Endothelial cell (in vitro differentiated cells): ENCODE measurements at regions not wholly inside any gene's neighbourhood (a gene's known extent, or its start where the extent isn't known, plus 50 kb on each side); places are given as distances from the start of the nearest gene placed in this dataset.

Experiments used
- DNase-seq: peaks from one replicate; pipeline ENCODE4 v3.0.0; 2021; ENCODE audit warnings: low spot score
- H3K27ac Mint-ChIP-seq: one replicate; pipeline ENCODE4 v1.8.0; 2021; ENCODE audit warnings: mixed read lengths, inconsistent platforms; ENCODE audit not compliant: unreplicated experiment
- H3K27me3 Mint-ChIP-seq: one replicate; pipeline ENCODE4 v1.8.0; 2021; ENCODE audit warnings: mild to moderate bottlenecking, moderate library complexity, mixed read lengths, inconsistent platforms; ENCODE audit not compliant: unreplicated experiment
- H3K36me3 Mint-ChIP-seq: one replicate; pipeline ENCODE4 v1.8.0; 2021; ENCODE audit warnings: mild to moderate bottlenecking, low read depth, mixed read lengths, inconsistent platforms; ENCODE audit not compliant: unreplicated experiment
- H3K4me1 Mint-ChIP-seq: one replicate; pipeline ENCODE4 v1.8.0; 2021; ENCODE audit warnings: mild to moderate bottlenecking, mixed read lengths, inconsistent platforms; ENCODE audit not compliant: unreplicated experiment
- H3K4me3 Mint-ChIP-seq: one replicate; pipeline ENCODE4 v1.8.0; 2021; ENCODE audit warnings: mild to moderate bottlenecking, mixed read lengths, inconsistent platforms; ENCODE audit not compliant: unreplicated experiment
- H3K9me3 Mint-ChIP-seq: one replicate; pipeline ENCODE4 v1.8.0; 2021; ENCODE audit warnings: mixed read lengths, inconsistent platforms; ENCODE audit not compliant: unreplicated experiment
- CTCF ChIP-seq: fragments of 200-600 bp; sonication (generic); IDR thresholded peaks from one replicate; pipeline ENCODE4 v1.5.0; 2021; ENCODE audit warnings: antibody characterized with exemption; ENCODE audit not compliant: unreplicated experiment

GRCh38 chr18:40387130-40387787, 1567.8 kb upstream of the PIK3C3 start:
- H3K9me3 Mint-ChIP-seq = no peaks in the 10 kb centered on the region
- H3K4me3 Mint-ChIP-seq = no peak overlapping the region
- peaks cover 2% of the 10 kb centered on the region for H3K27me3 Mint-ChIP-seq
- H3K27ac Mint-ChIP-seq = no peak overlapping the region
- H3K4me1 Mint-ChIP-seq = no peaks in the 10 kb centered on the region
- no peak for DNase-seq
- no peak for TF ChIP-seq CTCF
- H3K36me3 Mint-ChIP-seq = no peaks in the 10 kb centered on the region

GRCh38 chr18:40382197-40382596, 1572.8 kb upstream of the PIK3C3 start:
- no peaks in the 10 kb centered on the region for H3K4me1 Mint-ChIP-seq
- no peak overlapping the region for H3K27ac Mint-ChIP-seq
- no peak overlapping the region for H3K4me3 Mint-ChIP-seq
- H3K27me3 Mint-ChIP-seq = no peaks in the 10 kb centered on the region
- H3K36me3 Mint-ChIP-seq = no peaks in the 10 kb centered on the region
- no peak for TF ChIP-seq CTCF
- H3K9me3 Mint-ChIP-seq = no peaks in the 10 kb centered on the region
- DNase-seq = no peak

GRCh38 chr18:40380686-40381439, 1574.2 kb upstream of the PIK3C3 start:
- Mint-ChIP-seq H3K9me3 (no peaks in the 10 kb centered on the region), H3K4me1 (no peaks in the 10 kb centered on the region), H3K27ac (no peak overlapping the region), H3K27me3 (no peaks in the 10 kb centered on the region), H3K4me3 (no peak overlapping the region), H3K36me3 (no peaks in the 10 kb centered on the region)
- TF ChIP-seq CTCF = no peak
- no peak for DNase-seq

- Mint-ChIP-seq H3K4me3 (no peak overlapping the region), H3K36me3 (no peaks in the 10 kb centered on the region)
These were observed 1579.2 kb upstream of the PIK3C3 start for GRCh38 chr18:40375837-40376236.

More at GRCh38 chr18:40375837-40376236, 1579.2 kb upstream of the PIK3C3 start:
- Mint-ChIP-seq H3K27ac (no peak overlapping the region), H3K4me1 (no peaks in the 10 kb centered on the region), H3K9me3 (no peaks in the 10 kb centered on the region), H3K27me3 (no peaks in the 10 kb centered on the region)
- no peak for DNase-seq
- no peak for TF ChIP-seq CTCF
